ENCODE measurements at regions not wholly inside any gene's neighbourhood (a gene's known extent, or its start where the extent isn't known, plus 50 kb on each side); places are given as distances from the start of the nearest gene placed in this dataset.

DNA sequence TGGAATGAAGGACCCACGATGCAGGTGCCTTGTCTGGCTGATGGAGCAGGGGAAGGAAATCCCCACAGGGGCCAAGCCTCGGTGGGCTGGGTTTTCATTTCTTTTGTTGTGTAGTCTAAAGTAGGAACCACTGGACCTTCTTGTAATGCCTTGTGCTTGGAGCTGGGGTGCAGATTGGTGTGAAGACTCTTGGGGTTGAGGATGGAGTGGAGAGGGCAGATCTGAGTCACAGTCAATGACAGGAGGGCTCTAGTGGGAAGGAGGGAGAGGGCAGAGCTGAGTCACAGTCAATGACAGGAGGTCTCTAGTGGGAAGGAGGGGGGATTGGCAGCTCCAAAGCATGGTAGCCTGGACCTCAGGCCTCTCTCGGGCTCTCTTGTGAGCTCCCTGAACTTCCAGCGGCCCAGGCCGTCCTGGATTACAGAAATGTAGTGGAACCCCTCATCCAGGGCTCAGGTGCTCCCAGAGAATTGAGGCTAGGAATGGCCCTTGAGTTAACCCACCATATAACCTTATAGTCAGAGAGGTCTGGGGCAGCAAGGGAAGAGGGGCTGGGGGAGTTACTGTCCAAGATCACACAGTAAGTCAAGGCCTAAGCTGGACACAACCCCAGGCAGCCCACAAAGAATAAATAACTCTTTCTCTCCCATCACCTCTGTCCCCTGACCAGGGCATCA, 313.8 kb downstream of the MATN1 start:
- no peak for DNase-seq (ENCODE audit: low read depth)
- no peak for TF ChIP-seq CTCF (conservative IDR thresholded peaks at IDR 0.05; ENCODE audit: low read depth, low read length)
- no peak overlapping the region for H3K4me3 ChIP-seq (ENCODE audit: low read depth, low read length)

DNA sequence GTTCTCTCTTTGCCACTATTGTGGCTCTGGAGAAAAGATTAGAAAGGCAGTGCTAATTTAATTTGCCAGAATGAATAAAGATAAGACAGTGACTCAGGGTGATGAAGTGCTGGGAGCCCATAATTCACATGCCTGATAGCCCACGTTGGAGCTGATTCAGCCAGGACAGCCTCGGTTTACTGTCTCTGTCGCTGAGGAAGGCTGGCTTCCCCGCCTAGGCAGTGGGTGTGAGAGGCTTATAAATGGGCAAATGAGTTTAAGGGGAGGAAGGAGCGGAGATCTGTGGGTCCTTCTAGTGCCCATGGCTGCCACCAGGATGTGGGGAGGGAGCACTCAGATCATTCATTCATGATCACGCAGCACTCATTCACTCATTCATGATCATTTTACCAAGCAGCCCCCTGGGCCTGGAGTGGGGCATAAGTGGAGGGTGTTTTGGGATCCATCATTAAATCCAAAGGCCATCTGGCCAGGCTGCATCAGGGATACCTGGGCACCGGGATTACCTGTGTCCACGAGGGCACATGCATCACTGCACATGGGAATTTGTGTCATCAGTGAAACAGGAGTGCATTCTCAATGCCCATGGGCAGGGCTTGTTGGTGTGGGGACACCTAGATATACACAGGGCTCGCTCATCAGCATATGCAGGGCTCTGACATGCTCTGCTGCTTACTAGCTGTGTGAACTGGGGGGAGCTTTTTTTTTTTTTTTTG, 315.4 kb downstream of the MATN1 start:
- no peak for DNase-seq (ENCODE audit: low read depth)
- no peak for TF ChIP-seq CTCF (conservative IDR thresholded peaks at IDR 0.05; ENCODE audit: low read depth, low read length)

GRCh38 chr1:30406996-30407864, 316.2 kb downstream of the MATN1 start:
- no peak for TF ChIP-seq CTCF (conservative IDR thresholded peaks at IDR 0.05; ENCODE audit: low read depth, low read length)
- DNase-seq (ENCODE audit: low read depth) = no peak
- H3K4me3 ChIP-seq (ENCODE audit: low read depth, low read length) = no peak overlapping the region

More for the DNA sequence above, 315.4 kb downstream of the MATN1 start:
- no peak overlapping the region for H3K4me3 ChIP-seq (ENCODE audit: low read depth, low read length)

GRCh38 chr1:30405631-30406212, 317.7 kb downstream of the MATN1 start:
- no peak for DNase-seq (ENCODE audit: low read depth)
- no peak for TF ChIP-seq CTCF (conservative IDR thresholded peaks at IDR 0.05; ENCODE audit: low read depth, low read length)
- H3K4me3 ChIP-seq (ENCODE audit: low read depth, low read length) = no peak overlapping the region

DNA sequence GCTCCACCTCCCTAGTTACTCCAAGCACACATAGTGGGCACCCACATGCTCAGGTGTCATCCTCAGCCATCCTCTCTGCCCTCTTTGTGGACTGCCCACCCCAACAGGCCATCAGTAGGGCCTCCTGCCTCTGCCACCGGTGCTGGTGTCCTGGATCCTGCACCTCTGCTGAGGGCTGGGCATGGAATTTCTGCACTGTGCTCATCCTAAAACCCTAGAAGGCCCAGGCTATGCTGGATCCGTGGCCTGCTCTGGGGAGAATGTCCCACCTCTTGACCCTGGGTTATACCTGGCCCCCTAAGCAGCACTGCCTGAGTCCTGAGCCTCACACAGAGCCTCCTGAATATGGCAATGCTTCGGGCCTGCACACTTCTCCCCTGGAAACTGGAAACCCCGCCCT, 318.3 kb downstream of the MATN1 start:
- DNase-seq (ENCODE audit: low read depth) = no peak
- TF ChIP-seq CTCF (conservative IDR thresholded peaks at IDR 0.05; ENCODE audit: low read depth, low read length) = no peak
- H3K4me3 ChIP-seq (ENCODE audit: low read depth, low read length) = no peak overlapping the region

- no peak for DNase-seq (ENCODE audit: low read depth)
- no peak for TF ChIP-seq CTCF (conservative IDR thresholded peaks at IDR 0.05; ENCODE audit: low read depth, low read length)
- H3K4me3 ChIP-seq (ENCODE audit: low read depth, low read length) = no peak overlapping the region
Measured at GRCh38 chr1:30404341-30404740, 319.0 kb downstream of the MATN1 start.

All from epithelial cell of proximal tubule (primary cell).